ENCODE measurements at regions not wholly inside any gene's neighbourhood (a gene's known extent, or its start where the extent isn't known, plus 50 kb on each side); places are given as distances from the start of the nearest gene placed in this dataset.

- TF ChIP-seq CTCF (IDR thresholded peaks at IDR 0.05), result no peak
- TF ChIP-seq POLR2A (IDR thresholded peaks at IDR 0.05), result no peak
These were observed 50.3 kb upstream of the BTBD3 start for GRCh38 chr20:11867291-11867919.

All from Peyer's patch (tissue), 4 donors.